GM18909 (cell line): ENCODE measurements at regions not wholly inside any gene's neighbourhood (a gene's known extent, or its start where the extent isn't known, plus 50 kb on each side); places are given as distances from the start of the nearest gene placed in this dataset.

Experiments used
- ATAC-seq: cut with Tn5 transposase; IDR thresholded peaks from one replicate; pipeline ENCODE4 v1.9.1; 2021; ENCODE audit warnings: mild to moderate bottlenecking; ENCODE audit not compliant: unreplicated experiment, poor library complexity

- ATAC-seq: no peak
These were observed 255.1 kb downstream of the MAT2B start for GRCh38 chr5:163760498-163760897.

- no peak for ATAC-seq
These were observed 261.7 kb downstream of the MAT2B start for GRCh38 chr5:163766936-163767670.

GRCh38 chr5:163770625-163771024 is 265.2 kb downstream of the MAT2B start:
- no peak for ATAC-seq

GRCh38 chr5:163772241-163772640 is 266.8 kb downstream of the MAT2B start:
- no peak for ATAC-seq

- ATAC-seq: no peak
These were observed 267.2 kb downstream of the MAT2B start for GRCh38 chr5:163772644-163773043.

GRCh38 chr5:163773226-163773625 is 267.8 kb downstream of the MAT2B start:
- ATAC-seq: no peak

- no peak for ATAC-seq
These were observed 284.5 kb downstream of the MAT2B start for GRCh38 chr5:163789870-163790269.

GRCh38 chr5:163790497-163790896 is 285.1 kb downstream of the MAT2B start:
- no peak for ATAC-seq

- ATAC-seq: no peak
These were observed 289.6 kb downstream of the MAT2B start for GRCh38 chr5:163794993-163795392.

- no peak for ATAC-seq
These were observed 302.4 kb downstream of the MAT2B start for GRCh38 chr5:163807781-163808180.

- ATAC-seq: no peak
These were observed 304.1 kb downstream of the MAT2B start for GRCh38 chr5:163809473-163809872.

GRCh38 chr5:163813900-163814299 is 308.5 kb downstream of the MAT2B start:
- no peak for ATAC-seq

- no peak for ATAC-seq
These were observed 309.9 kb downstream of the MAT2B start for GRCh38 chr5:163815240-163815791.

- ATAC-seq: no peak
These were observed 315.7 kb downstream of the MAT2B start for GRCh38 chr5:163821142-163821541.

GRCh38 chr5:163822548-163822947 is 317.1 kb downstream of the MAT2B start:
- ATAC-seq: no peak

- ATAC-seq: no peak
These were observed 320.2 kb downstream of the MAT2B start for GRCh38 chr5:163825661-163826060.

GRCh38 chr5:163826201-163826600 is 320.8 kb downstream of the MAT2B start:
- ATAC-seq: no peak

GRCh38 chr5:163832155-163832554 is 326.7 kb downstream of the MAT2B start:
- ATAC-seq: no peak

GRCh38 chr5:163838738-163839137 is 333.3 kb downstream of the MAT2B start:
- no peak for ATAC-seq

GRCh38 chr5:163846512-163846911 is 341.1 kb downstream of the MAT2B start:
- ATAC-seq: no peak

GRCh38 chr5:163855754-163856153 is 350.3 kb downstream of the MAT2B start:
- no peak for ATAC-seq

GRCh38 chr5:163861670-163862069 is 356.3 kb downstream of the MAT2B start:
- no peak for ATAC-seq
